Spinal cord (tissue), 9 donors: ENCODE measurements at regions not wholly inside any gene's neighbourhood (a gene's known extent, or its start where the extent isn't known, plus 50 kb on each side); places are given as distances from the start of the nearest gene placed in this dataset.

ENCODE experiments used
- DNase-seq, 6 donors: peaks; one replicate each; pipeline versions ENCODE4 v3.0.0 to v3.0.0-alpha.2; 2013 to 2015; ENCODE audit warnings: low spot score in 6 of 6, low read depth in 4 of 6
- H3K27ac ChIP-seq: one replicate; pipeline ENCODE4 v1.5.1; 2013; ENCODE audit warnings: low read depth, low read length, control low read depth
- H3K27me3 ChIP-seq: one replicate; pipeline ENCODE4 v1.6.1; 2013; ENCODE audit warnings: low read length; ENCODE audit not compliant: control insufficient read depth, insufficient read depth
- H3K36me3 ChIP-seq: one replicate; pipeline ENCODE4 v1.6.1; 2013; ENCODE audit warnings: low read length; ENCODE audit not compliant: control insufficient read depth, insufficient read depth
- H3K4me1 ChIP-seq: one replicate; pipeline ENCODE4 v1.6.1; 2013; ENCODE audit warnings: low read length; ENCODE audit not compliant: control insufficient read depth, insufficient read depth
- H3K4me3 ChIP-seq: one replicate; pipeline ENCODE4 v1.5.1; 2013; ENCODE audit warnings: low read depth, low read length, control low read depth
- H3K9me3 ChIP-seq: one replicate; pipeline ENCODE4 v1.6.1; 2013; ENCODE audit warnings: low read length; ENCODE audit not compliant: control insufficient read depth, insufficient read depth
- WGBS: methylation state at CpG from one replicate; pipeline ENCODE4 v1.1.5; 2013; ENCODE audit warnings: missing lambda C conversion rate; ENCODE audit not compliant: insufficient coverage; 5-methylcytosine and 5-hydroxymethylcytosine counted together
- donor health status: healthy.

- H3K27me3 ChIP-seq: no peaks in the 10 kb centered on the region
- H3K9me3 ChIP-seq: peaks cover 1% of the 10 kb centered on the region
- peak in 1 of 6 donors; percentile 13 for DNase-seq
- H3K27ac ChIP-seq: no peak overlapping the region
- no peak overlapping the region for H3K4me3 ChIP-seq
- no peaks in the 10 kb centered on the region for H3K36me3 ChIP-seq
- no peaks in the 10 kb centered on the region for H3K4me1 ChIP-seq
- WGBS: 38% methylated on average over 2 of the region's 6 CpGs
These were observed 1629.1 kb upstream of the PCDH20 start for GRCh38 chr13:63044589-63045313.

GRCh38 chr13:63042686-63043085 is 1627.0 kb upstream of the PCDH20 start:
- peak in 1 of 6 donors; percentile 67 for DNase-seq
- Histone ChIP-seq H3K36me3 (no peaks in the 10 kb centered on the region), H3K4me3 (no peak overlapping the region), H3K27ac (no peak overlapping the region), H3K9me3 (peaks cover 1% of the 10 kb centered on the region), H3K4me1 (no peaks in the 10 kb centered on the region), H3K27me3 (no peaks in the 10 kb centered on the region)
- WGBS: no CpG with 5 or more reads among the region's 2 CpGs

GRCh38 chr13:63041640-63042414 is 1626.2 kb upstream of the PCDH20 start:
- H3K27me3 ChIP-seq: no peaks in the 10 kb centered on the region
- H3K9me3 ChIP-seq: peaks cover 1% of the 10 kb centered on the region
- 100% methylated on average over 1 of the region's 4 CpGs for whole genome bisulfite sequencing
- DNase-seq: no peak
- no peak overlapping the region for H3K4me3 ChIP-seq
- H3K4me1 ChIP-seq: no peaks in the 10 kb centered on the region
- H3K27ac ChIP-seq: no peak overlapping the region
- H3K36me3 ChIP-seq: no peaks in the 10 kb centered on the region

DNA sequence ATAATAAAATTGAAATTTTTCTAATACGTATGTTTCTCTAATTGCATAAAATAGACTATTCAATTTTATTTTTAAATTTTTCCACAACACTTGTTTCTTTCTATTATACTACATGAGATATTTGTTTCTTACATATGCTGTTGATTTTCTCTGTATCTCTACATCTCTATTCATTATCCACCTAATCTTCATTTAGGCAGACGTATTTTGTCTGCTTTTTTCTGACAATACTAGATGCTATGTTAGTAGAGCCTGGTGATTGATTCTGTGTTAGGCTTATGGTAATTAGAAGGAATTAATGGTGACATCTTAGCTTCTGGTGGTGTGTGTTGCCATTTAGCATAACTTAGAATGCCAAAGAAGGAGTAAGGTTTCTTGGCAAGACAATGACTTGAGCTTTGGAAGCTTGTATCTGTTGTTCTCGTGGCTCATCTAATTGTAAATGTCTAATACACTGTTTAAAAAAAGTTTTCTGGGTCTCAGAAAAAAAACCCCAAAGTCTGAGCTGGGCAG is 1610.7 kb upstream of the PCDH20 start:
- Histone ChIP-seq H3K9me3 (no peaks in the 10 kb centered on the region), H3K27ac (no peak overlapping the region), H3K27me3 (no peaks in the 10 kb centered on the region), H3K4me1 (no peaks in the 10 kb centered on the region), H3K4me3 (no peak overlapping the region), H3K36me3 (no peaks in the 10 kb centered on the region)
- peak in 1 of 6 donors; percentile 14 for DNase-seq
- no CpG with 5 or more reads among the region's 3 CpGs for WGBS

- H3K4me1 ChIP-seq: no peaks in the 10 kb centered on the region
- WGBS: no CpG with 5 or more reads among the region's 1 CpG
- no peaks in the 10 kb centered on the region for H3K9me3 ChIP-seq
- no peaks in the 10 kb centered on the region for H3K36me3 ChIP-seq
- H3K27me3 ChIP-seq: no peaks in the 10 kb centered on the region
- no peak overlapping the region for H3K4me3 ChIP-seq
- DNase-seq: no peak
- H3K27ac ChIP-seq: no peak overlapping the region
These were observed 1610.1 kb upstream of the PCDH20 start for GRCh38 chr13:63025741-63026140.

- Histone ChIP-seq H3K27me3 (no peaks in the 10 kb centered on the region), H3K9me3 (no peaks in the 10 kb centered on the region), H3K36me3 (no peaks in the 10 kb centered on the region), H3K27ac (no peak overlapping the region), H3K4me1 (no peaks in the 10 kb centered on the region), H3K4me3 (no peak overlapping the region)
- peak in 3 of 6 donors; percentile 15 to 50 (median 38) for DNase-seq
- whole genome bisulfite sequencing: 25% methylated on average over 1 of the region's 3 CpGs
These were observed 1608.8 kb upstream of the PCDH20 start for GRCh38 chr13:63024458-63024857.

DNA sequence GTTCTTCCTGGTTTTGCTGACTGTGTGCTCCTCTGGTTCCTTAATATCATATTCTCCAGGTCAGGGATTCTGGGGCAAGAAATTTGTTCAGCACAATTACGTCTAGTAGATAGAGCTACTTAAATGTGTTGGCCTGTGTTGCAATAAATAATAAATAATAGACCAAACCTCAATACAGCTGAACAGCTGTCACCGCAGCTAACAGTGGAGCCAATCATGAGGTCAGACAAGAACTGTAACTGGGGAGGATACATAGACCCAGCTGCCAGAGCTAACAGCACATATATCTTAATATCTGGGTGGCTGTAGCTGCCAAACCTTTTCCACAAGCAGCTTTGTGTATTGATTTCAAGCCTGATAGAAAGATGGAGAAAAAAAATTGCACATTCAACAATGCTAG is 1596.3 kb upstream of the PCDH20 start:
- WGBS: no CpG with 5 or more reads among the region's 2 CpGs
- DNase-seq: peak in 1 of 6 donors; percentile 4
- Histone ChIP-seq H3K27me3 (no peaks in the 10 kb centered on the region), H3K36me3 (no peaks in the 10 kb centered on the region), H3K27ac (no peak overlapping the region), H3K4me1 (no peaks in the 10 kb centered on the region), H3K9me3 (peaks cover 5% of the 10 kb centered on the region), H3K4me3 (no peak overlapping the region)

- H3K9me3 ChIP-seq: peaks cover 5% of the 10 kb centered on the region
- H3K36me3 ChIP-seq: no peaks in the 10 kb centered on the region
- H3K27ac ChIP-seq: no peak overlapping the region
- H3K27me3 ChIP-seq: no peaks in the 10 kb centered on the region
- DNase-seq: no peak
- no peak overlapping the region for H3K4me3 ChIP-seq
- H3K4me1 ChIP-seq: no peaks in the 10 kb centered on the region
These were observed 1594.5 kb upstream of the PCDH20 start for GRCh38 chr13:63010072-63010658.

- no peaks in the 10 kb centered on the region for H3K4me1 ChIP-seq
- DNase-seq: no peak
These were observed 1590.0 kb upstream of the PCDH20 start for GRCh38 chr13:63005625-63006024.

More at GRCh38 chr13:63005625-63006024, 1590.0 kb upstream of the PCDH20 start:
- no peak overlapping the region for H3K4me3 ChIP-seq
- no peaks in the 10 kb centered on the region for H3K36me3 ChIP-seq
- H3K27me3 ChIP-seq: no peaks in the 10 kb centered on the region
- peaks cover 9% of the 10 kb centered on the region for H3K9me3 ChIP-seq
- no peak overlapping the region for H3K27ac ChIP-seq
